ENCODE measurements at regions not wholly inside any gene's neighbourhood (a gene's known extent, or its start where the extent isn't known, plus 50 kb on each side); places are given as distances from the start of the nearest gene placed in this dataset.

GRCh38 chr13:106433066-106433465, 102.4 kb downstream of the EFNB2 start:
- H3K36me3 ChIP-seq (ENCODE audit: insufficient read depth, low read length) = no peaks in the 10 kb centered on the region
- no peak overlapping the region for H3K9ac ChIP-seq (ENCODE audit: low read depth, low read length)
- H3K4me1 ChIP-seq (ENCODE audit: insufficient read depth, low read length) = no peaks in the 10 kb centered on the region
- no peaks in the 10 kb centered on the region for H3K9me3 ChIP-seq (ENCODE audit: control insufficient read depth, insufficient read depth, low read length)

GRCh38 chr13:106432636-106433035, 102.8 kb downstream of the EFNB2 start:
- Histone ChIP-seq H3K4me1 (ENCODE audit: insufficient read depth, low read length) (no peaks in the 10 kb centered on the region), H3K9me3 (ENCODE audit: control insufficient read depth, insufficient read depth, low read length) (no peaks in the 10 kb centered on the region), H3K9ac (ENCODE audit: low read depth, low read length) (no peak overlapping the region), H3K36me3 (ENCODE audit: insufficient read depth, low read length) (no peaks in the 10 kb centered on the region)

- Histone ChIP-seq H3K4me1 (ENCODE audit: insufficient read depth, low read length) (peaks cover 16% of the 10 kb centered on the region), H3K9ac (ENCODE audit: low read depth, low read length) (no peak overlapping the region), H3K36me3 (ENCODE audit: insufficient read depth, low read length) (no peaks in the 10 kb centered on the region), H3K9me3 (ENCODE audit: control insufficient read depth, insufficient read depth, low read length) (no peaks in the 10 kb centered on the region; the same call in 1 of the 2 replicates)
Measured at GRCh38 chr13:106426909-106427308, 108.6 kb downstream of the EFNB2 start.

GRCh38 chr13:106425661-106426060, 109.8 kb downstream of the EFNB2 start:
- Histone ChIP-seq H3K9me3 (ENCODE audit: control insufficient read depth, insufficient read depth, low read length) (no peaks in the 10 kb centered on the region; the same call in 1 of the 2 replicates), H3K4me1 (ENCODE audit: insufficient read depth, low read length) (peaks cover 16% of the 10 kb centered on the region)

GRCh38 chr13:106424805-106425204, 110.7 kb downstream of the EFNB2 start:
- Histone ChIP-seq H3K9me3 (ENCODE audit: control insufficient read depth, insufficient read depth, low read length) (no peaks in the 10 kb centered on the region; the same call in 1 of the 2 replicates), H3K9ac (ENCODE audit: low read depth, low read length) (no peak overlapping the region), H3K4me1 (ENCODE audit: insufficient read depth, low read length) (peaks cover 16% of the 10 kb centered on the region), H3K36me3 (ENCODE audit: insufficient read depth, low read length) (no peaks in the 10 kb centered on the region)

More at GRCh38 chr13:106425661-106426060, 109.8 kb downstream of the EFNB2 start:
- Histone ChIP-seq H3K36me3 (ENCODE audit: insufficient read depth, low read length) (no peaks in the 10 kb centered on the region), H3K9ac (ENCODE audit: low read depth, low read length) (no peak overlapping the region)

GRCh38 chr13:106423530-106423929, 111.9 kb downstream of the EFNB2 start:
- Histone ChIP-seq H3K9me3 (ENCODE audit: control insufficient read depth, insufficient read depth, low read length) (no peaks in the 10 kb centered on the region; the same call in 1 of the 2 replicates), H3K4me1 (ENCODE audit: insufficient read depth, low read length) (peaks cover 17% of the 10 kb centered on the region), H3K36me3 (ENCODE audit: insufficient read depth, low read length) (no peaks in the 10 kb centered on the region), H3K9ac (ENCODE audit: low read depth, low read length) (no peak overlapping the region)

GRCh38 chr13:106418556-106418955, 116.9 kb downstream of the EFNB2 start:
- H3K9ac ChIP-seq (ENCODE audit: low read depth, low read length) = no peak overlapping the region
- no peaks in the 10 kb centered on the region; the same call in 1 of the 2 replicates for H3K9me3 ChIP-seq (ENCODE audit: control insufficient read depth, insufficient read depth, low read length)
- H3K36me3 ChIP-seq (ENCODE audit: insufficient read depth, low read length) = no peaks in the 10 kb centered on the region
- peaks cover 21% of the 10 kb centered on the region for H3K4me1 ChIP-seq (ENCODE audit: insufficient read depth, low read length)

- no peaks in the 10 kb centered on the region; the same call in 1 of the 2 replicates for H3K9me3 ChIP-seq (ENCODE audit: control insufficient read depth, insufficient read depth, low read length)
- H3K9ac ChIP-seq (ENCODE audit: low read depth, low read length) = peak overlapping the region; percentile 26; the same call in 1 of the 2 replicates
- no peaks in the 10 kb centered on the region for H3K36me3 ChIP-seq (ENCODE audit: insufficient read depth, low read length)
- H3K4me1 ChIP-seq (ENCODE audit: insufficient read depth, low read length) = peaks cover 11% of the 10 kb centered on the region
Measured at GRCh38 chr13:106417467-106418110, 117.9 kb downstream of the EFNB2 start.

GRCh38 chr13:106416645-106417044, 118.8 kb downstream of the EFNB2 start:
- Histone ChIP-seq H3K4me1 (ENCODE audit: insufficient read depth, low read length) (peaks cover 9% of the 10 kb centered on the region; the same call in 1 of the 2 replicates), H3K9me3 (ENCODE audit: control insufficient read depth, insufficient read depth, low read length) (no peaks in the 10 kb centered on the region), H3K9ac (ENCODE audit: low read depth, low read length) (no peak overlapping the region), H3K36me3 (ENCODE audit: insufficient read depth, low read length) (no peaks in the 10 kb centered on the region)

- H3K9ac ChIP-seq (ENCODE audit: low read depth, low read length) = no peak overlapping the region
- peaks cover 9% of the 10 kb centered on the region; the same call in 1 of the 2 replicates for H3K4me1 ChIP-seq (ENCODE audit: insufficient read depth, low read length)
- no peaks in the 10 kb centered on the region for H3K9me3 ChIP-seq (ENCODE audit: control insufficient read depth, insufficient read depth, low read length)
- no peaks in the 10 kb centered on the region for H3K36me3 ChIP-seq (ENCODE audit: insufficient read depth, low read length)
Measured at GRCh38 chr13:106415971-106416370, 119.5 kb downstream of the EFNB2 start.

- Histone ChIP-seq H3K4me1 (ENCODE audit: insufficient read depth, low read length) (peaks cover 9% of the 10 kb centered on the region; the same call in 1 of the 2 replicates), H3K9ac (ENCODE audit: low read depth, low read length) (no peak overlapping the region), H3K36me3 (ENCODE audit: insufficient read depth, low read length) (no peaks in the 10 kb centered on the region), H3K9me3 (ENCODE audit: control insufficient read depth, insufficient read depth, low read length) (no peaks in the 10 kb centered on the region)
Measured at GRCh38 chr13:106415442-106415841, 120.0 kb downstream of the EFNB2 start.

- Histone ChIP-seq H3K9ac (ENCODE audit: low read depth, low read length) (no peak overlapping the region), H3K4me1 (ENCODE audit: insufficient read depth, low read length) (no peaks in the 10 kb centered on the region), H3K9me3 (ENCODE audit: control insufficient read depth, insufficient read depth, low read length) (no peaks in the 10 kb centered on the region)
Measured at GRCh38 chr13:106407338-106407737, 128.1 kb downstream of the EFNB2 start.

GRCh38 chr13:106405731-106406130, 129.7 kb downstream of the EFNB2 start:
- no peaks in the 10 kb centered on the region for H3K4me1 ChIP-seq (ENCODE audit: insufficient read depth, low read length)
- no peak overlapping the region for H3K9ac ChIP-seq (ENCODE audit: low read depth, low read length)
- no peaks in the 10 kb centered on the region for H3K9me3 ChIP-seq (ENCODE audit: control insufficient read depth, insufficient read depth, low read length)
- no peaks in the 10 kb centered on the region for H3K36me3 ChIP-seq (ENCODE audit: insufficient read depth, low read length)

More at GRCh38 chr13:106407338-106407737, 128.1 kb downstream of the EFNB2 start:
- no peaks in the 10 kb centered on the region for H3K36me3 ChIP-seq (ENCODE audit: insufficient read depth, low read length)

- no peak overlapping the region for H3K9ac ChIP-seq (ENCODE audit: low read depth, low read length)
- H3K4me1 ChIP-seq (ENCODE audit: insufficient read depth, low read length) = peaks cover 14% of the 10 kb centered on the region; the same call in 1 of the 2 replicates
- H3K9me3 ChIP-seq (ENCODE audit: control insufficient read depth, insufficient read depth, low read length) = no peaks in the 10 kb centered on the region
- H3K36me3 ChIP-seq (ENCODE audit: insufficient read depth, low read length) = no peaks in the 10 kb centered on the region
Measured at GRCh38 chr13:106403280-106403679, 132.2 kb downstream of the EFNB2 start.

GRCh38 chr13:106402866-106403265, 132.6 kb downstream of the EFNB2 start:
- Histone ChIP-seq H3K9ac (ENCODE audit: low read depth, low read length) (no peak overlapping the region), H3K9me3 (ENCODE audit: control insufficient read depth, insufficient read depth, low read length) (no peaks in the 10 kb centered on the region), H3K4me1 (ENCODE audit: insufficient read depth, low read length) (peaks cover 14% of the 10 kb centered on the region; the same call in 1 of the 2 replicates), H3K36me3 (ENCODE audit: insufficient read depth, low read length) (no peaks in the 10 kb centered on the region)
